Fibroblast of lung (primary cell): ENCODE measurements at regions not wholly inside any gene's neighbourhood (a gene's known extent, or its start where the extent isn't known, plus 50 kb on each side); places are given as distances from the start of the nearest gene placed in this dataset.
"Not testable (repeated sequence)": the region's sequence is repeated elsewhere in the genome, so short reads cannot be mapped to it uniquely, and the experiment has no call there.

Experiments
- DNase-seq, 2 donors: peaks; one replicate each; pipeline versions ENCODE4 v3.0.0 to v3.0.0-alpha.2; 2010; ENCODE audit warnings: low read depth in 2 of 2
- H2AFZ ChIP-seq: 2 replicates; pipeline ENCODE4 v1.5.1; 2012; ENCODE audit warnings: low read length, control low read depth, inconsistent platforms
- H3K27ac ChIP-seq: 2 replicates; pipeline ENCODE4 v1.5.1; 2011; ENCODE audit warnings: low read length, control low read depth; ENCODE audit not compliant: insufficient read depth
- H3K27me3 ChIP-seq: 2 replicates; pipeline ENCODE4 v1.5.1; 2011; ENCODE audit warnings: mild to moderate bottlenecking, low read length; ENCODE audit not compliant: control insufficient read depth, insufficient read depth
- H3K36me3 ChIP-seq: 2 replicates; pipeline ENCODE4 v1.5.1; 2011; ENCODE audit warnings: low read length; ENCODE audit not compliant: control insufficient read depth, insufficient read depth
- H3K4me1 ChIP-seq: 2 replicates; pipeline ENCODE4 v1.5.1; 2011; ENCODE audit warnings: low read length; ENCODE audit not compliant: control insufficient read depth, insufficient read depth; ENCODE audit errors: extremely low read depth
- H3K4me2 ChIP-seq: 2 replicates; pipeline ENCODE4 v1.5.1; 2011; ENCODE audit warnings: low read length, control low read depth; ENCODE audit not compliant: insufficient read depth; ENCODE audit errors: extremely low read depth
- H3K4me3 ChIP-seq, 4 experiments: fragments of 200-600 bp in 1 of 4; sonication (generic) in 1 of 4; replicated peaks in 1 of 4; 2 replicates each; pipeline ENCODE4 v1.5.1; 2011 to 2016; ENCODE audit warnings: low read length in 4 of 4, low read depth in 3 of 4, mild to moderate bottlenecking in 3 of 4, control low read depth in 2 of 4, inconsistent platforms in 1 of 4, mixed read lengths in 1 of 4; ENCODE audit not compliant: insufficient read depth in 1 of 4; ENCODE audit errors: control extremely low read depth in 1 of 4
- H3K79me2 ChIP-seq: 2 replicates; pipeline ENCODE4 v1.5.1; 2012; ENCODE audit warnings: mild to moderate bottlenecking, low read length, inconsistent platforms; ENCODE audit not compliant: control insufficient read depth, insufficient read depth
- H3K9ac ChIP-seq: 2 replicates; pipeline ENCODE4 v1.5.1; 2011; ENCODE audit warnings: mild to moderate bottlenecking, low read length, control low read depth; ENCODE audit not compliant: insufficient read depth
- H3K9me3 ChIP-seq: 2 replicates; pipeline ENCODE4 v1.5.1; 2012; ENCODE audit warnings: low read depth, low read length; ENCODE audit not compliant: control insufficient read depth, insufficient read depth
- H4K20me1 ChIP-seq: 2 replicates; pipeline ENCODE4 v1.5.1; 2011; ENCODE audit warnings: low read length; ENCODE audit not compliant: control insufficient read depth, insufficient read depth; ENCODE audit errors: extremely low read depth
- CTCF ChIP-seq, 2 donors: IDR thresholded peaks in 1 of 2; conservative IDR thresholded peaks in 1 of 2; 1 replicate in 1 of 2; 2 replicates in 1 of 2; pipeline ENCODE4 v1.5.1; 2011 to 2012; ENCODE audit warnings: low read length in 2 of 2, control low read depth in 1 of 2, inconsistent platforms in 1 of 2, low read depth in 1 of 2, mild to moderate bottlenecking in 1 of 2
- EZH2 ChIP-seq: IDR thresholded peaks from 2 replicates; pipeline ENCODE4 v1.5.1; 2012; ENCODE audit warnings: low read length, control low read depth, mild to moderate bottlenecking; ENCODE audit errors: missing control alignments

GRCh38 chr17:22229821-22230220 lies 537.5 kb downstream of the KCNJ18 start:
- H3K27me3 ChIP-seq, H4K20me1 ChIP-seq, H3K9me3 ChIP-seq, H2AFZ ChIP-seq, H3K4me1 ChIP-seq, H3K36me3 ChIP-seq, H3K4me3 ChIP-seq, H3K4me2 ChIP-seq, H3K9ac ChIP-seq, H3K27ac ChIP-seq, H3K79me2 ChIP-seq, DNase-seq: not testable (repeated sequence)

GRCh38 chr17:22233382-22233781 lies 541.1 kb downstream of the KCNJ18 start:
- H4K20me1 ChIP-seq, result no peaks in the 10 kb centered on the region
- TF ChIP-seq CTCF (conservative IDR thresholded peaks at IDR 0.05 in 1 of 2, IDR thresholded peaks at IDR 0.05 in 1 of 2; ENCODE audit: low read depth in 1 of 2, low read length in 2 of 2) (no peak), EZH2 (no peak)
- H3K9me3 ChIP-seq, result no peaks in the 10 kb centered on the region
- H3K27me3 ChIP-seq, result no peaks in the 10 kb centered on the region
- no peak overlapping the region for H3K4me3 ChIP-seq
- H3K9ac ChIP-seq, result no peak overlapping the region
- no peak for DNase-seq
- H3K36me3 ChIP-seq, result no peaks in the 10 kb centered on the region
- H3K4me1 ChIP-seq, result no peaks in the 10 kb centered on the region
- H2AFZ ChIP-seq, result no peak overlapping the region
- no peak overlapping the region for H3K4me2 ChIP-seq
- H3K27ac ChIP-seq, result no peak overlapping the region
- H3K79me2 ChIP-seq, result no peaks in the 10 kb centered on the region

GRCh38 chr17:22242472-22242871 lies 550.1 kb downstream of the KCNJ18 start:
- Histone ChIP-seq H3K79me2 (no peaks in the 10 kb centered on the region), H3K9ac (no peak overlapping the region), H3K4me2 (no peak overlapping the region), H3K27me3 (no peaks in the 10 kb centered on the region), H4K20me1 (no peaks in the 10 kb centered on the region), H3K27ac (no peak overlapping the region), H3K4me1 (no peaks in the 10 kb centered on the region), H3K9me3 (no peaks in the 10 kb centered on the region), H2AFZ (no peak overlapping the region), H3K36me3 (no peaks in the 10 kb centered on the region), H3K4me3 (no peak overlapping the region)
- no peak for TF ChIP-seq EZH2
- TF ChIP-seq CTCF (conservative IDR thresholded peaks at IDR 0.05 in 1 of 2, IDR thresholded peaks at IDR 0.05 in 1 of 2; ENCODE audit: low read depth in 1 of 2, low read length in 2 of 2), result no peak
- no peak for DNase-seq

GRCh38 chr17:22251498-22251897 lies 559.2 kb downstream of the KCNJ18 start:
- Histone ChIP-seq H3K27ac (no peak overlapping the region), H3K4me2 (no peak overlapping the region), H3K36me3 (no peaks in the 10 kb centered on the region), H3K9ac (no peak overlapping the region), H4K20me1 (no peaks in the 10 kb centered on the region), H3K27me3 (no peaks in the 10 kb centered on the region), H3K9me3 (no peaks in the 10 kb centered on the region), H3K4me1 (no peaks in the 10 kb centered on the region), H2AFZ (no peak overlapping the region), H3K79me2 (no peaks in the 10 kb centered on the region), H3K4me3 (no peak overlapping the region)
- TF ChIP-seq CTCF (conservative IDR thresholded peaks at IDR 0.05 in 1 of 2, IDR thresholded peaks at IDR 0.05 in 1 of 2; ENCODE audit: low read depth in 1 of 2, low read length in 2 of 2) (no peak), EZH2 (no peak)
- no peak for DNase-seq
